Loucy (cell line): ENCODE measurements at regions not wholly inside any gene's neighbourhood (a gene's known extent, or its start where the extent isn't known, plus 50 kb on each side); places are given as distances from the start of the nearest gene placed in this dataset.

Experiments
- H2AFZ ChIP-seq: fragments of 200-600 bp; sonication (generic); 2 replicates; pipeline ENCODE4 v1.6.0; 2016; ENCODE audit warnings: antibody characterized with exemption, mild to moderate bottlenecking, low read length, moderate library complexity
- H3F3A ChIP-seq: fragments of 200-600 bp; 2 replicates; pipeline ENCODE4 v1.6.0; 2016; ENCODE audit warnings: antibody characterized with exemption, low read depth, mild to moderate bottlenecking
- H3K27me3 ChIP-seq: fragments of 200-600 bp; sonication (generic); 2 replicates; pipeline ENCODE4 v1.6.1; 2014; ENCODE audit warnings: low read length, mild to moderate bottlenecking; ENCODE audit not compliant: insufficient read depth, poor library complexity, severe bottlenecking
- H3K36me3 ChIP-seq: fragments of 200-600 bp; sonication (generic); 2 replicates; pipeline ENCODE4 v1.6.1; 2016; ENCODE audit warnings: low read length; ENCODE audit not compliant: insufficient read depth
- H3K4me1 ChIP-seq: fragments of 200-600 bp; sonication (generic); 2 replicates; pipeline ENCODE4 v1.5.1; 2014; ENCODE audit warnings: low read length, mild to moderate bottlenecking; ENCODE audit not compliant: insufficient read depth, poor library complexity, severe bottlenecking
- H3K4me2 ChIP-seq: fragments of 200-600 bp; sonication (generic); 2 replicates; pipeline ENCODE4 v1.6.0; 2014; ENCODE audit warnings: antibody characterized with exemption, low read length, low read depth, mild to moderate bottlenecking; ENCODE audit not compliant: poor library complexity, severe bottlenecking
- H3K4me3 ChIP-seq: fragments of 200-600 bp; sonication (generic); 2 replicates; pipeline ENCODE4 v1.5.1; 2014; ENCODE audit warnings: low read length, mild to moderate bottlenecking, mixed read lengths; ENCODE audit not compliant: poor library complexity, severe bottlenecking
- H3K79me2 ChIP-seq: fragments of 200-600 bp; sonication (generic); 2 replicates; pipeline ENCODE4 v1.6.1; 2014; ENCODE audit warnings: low read length; ENCODE audit not compliant: insufficient read depth
- H3K9ac ChIP-seq: fragments of 200-600 bp; sonication (generic); 2 replicates; pipeline ENCODE4 v1.6.0; 2014; ENCODE audit warnings: mild to moderate bottlenecking, low read depth, low read length, moderate library complexity; ENCODE audit not compliant: poor library complexity, severe bottlenecking
- H3K9me2 ChIP-seq: fragments of 200-600 bp; sonication (generic); replicated peaks from 2 replicates; pipeline ENCODE4 v1.6.1; 2016; ENCODE audit warnings: low read depth, low read length, mixed read lengths
- H3K9me3 ChIP-seq: fragments of 200-600 bp; sonication (generic); 2 replicates; pipeline ENCODE4 v1.6.1; 2014; ENCODE audit warnings: mild to moderate bottlenecking, antibody characterized with exemption, low read length, low read depth; ENCODE audit not compliant: insufficient read depth
- H4K20me1 ChIP-seq: fragments of 200-600 bp; sonication (generic); 2 replicates; pipeline ENCODE4 v1.6.0; 2014; ENCODE audit warnings: antibody characterized with exemption, low read length, mild to moderate bottlenecking; ENCODE audit not compliant: insufficient read depth, poor library complexity, severe bottlenecking
- EZH2phosphoT487 ChIP-seq: fragments of 200-600 bp; IDR thresholded peaks from 2 replicates; pipeline ENCODE4 v1.6.1; 2018; ENCODE audit warnings: antibody characterized with exemption, mild to moderate bottlenecking, moderate library complexity, borderline replicate concordance
- TF ChIP-seq, protein P1 (sequence below): fragments of 200-600 bp; sonication (generic); conservative IDR thresholded peaks from 2 replicates; pipeline ENCODE4 v1.5.1; 2014; ENCODE audit warnings: mild to moderate bottlenecking, antibody characterized with exemption, low read length

DNA sequence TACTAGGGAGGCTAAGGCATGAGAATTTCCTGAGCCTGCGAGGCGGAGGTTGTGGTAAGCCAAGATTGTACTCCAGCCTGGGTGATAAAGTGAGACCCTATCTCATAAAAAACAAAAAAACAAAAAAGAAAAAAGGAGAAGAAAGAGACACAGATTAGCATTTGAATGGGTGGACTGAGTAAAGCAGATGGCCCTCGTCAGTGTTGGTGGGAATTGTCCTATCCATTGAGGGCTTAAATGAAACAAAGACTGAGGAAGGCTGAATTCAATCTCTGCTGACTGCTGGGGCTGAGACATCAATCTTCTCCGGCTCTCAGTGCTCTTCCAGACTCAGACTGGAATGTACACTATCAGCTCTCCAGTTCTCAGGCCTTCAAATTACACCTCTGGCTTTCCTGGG, 136.8 kb downstream of the SLC7A11 start:
- Histone ChIP-seq H3K9ac (no peak overlapping the region), H3K4me2 (no peak overlapping the region), H2AFZ (no peak overlapping the region), H3K79me2 (no peaks in the 10 kb centered on the region), H3K4me3 (no peak overlapping the region), H3K9me2 (no peaks in the 10 kb centered on the region), H3K9me3 (peaks cover 3% of the 10 kb centered on the region; the same call in 1 of the 2 replicates), H3K27me3 (no peaks in the 10 kb centered on the region), H3K4me1 (peaks cover 15% of the 10 kb centered on the region), H4K20me1 (no peaks in the 10 kb centered on the region), H3F3A (no peaks in the 10 kb centered on the region), H3K36me3 (no peaks in the 10 kb centered on the region)
- TF ChIP-seq, protein P1, sequence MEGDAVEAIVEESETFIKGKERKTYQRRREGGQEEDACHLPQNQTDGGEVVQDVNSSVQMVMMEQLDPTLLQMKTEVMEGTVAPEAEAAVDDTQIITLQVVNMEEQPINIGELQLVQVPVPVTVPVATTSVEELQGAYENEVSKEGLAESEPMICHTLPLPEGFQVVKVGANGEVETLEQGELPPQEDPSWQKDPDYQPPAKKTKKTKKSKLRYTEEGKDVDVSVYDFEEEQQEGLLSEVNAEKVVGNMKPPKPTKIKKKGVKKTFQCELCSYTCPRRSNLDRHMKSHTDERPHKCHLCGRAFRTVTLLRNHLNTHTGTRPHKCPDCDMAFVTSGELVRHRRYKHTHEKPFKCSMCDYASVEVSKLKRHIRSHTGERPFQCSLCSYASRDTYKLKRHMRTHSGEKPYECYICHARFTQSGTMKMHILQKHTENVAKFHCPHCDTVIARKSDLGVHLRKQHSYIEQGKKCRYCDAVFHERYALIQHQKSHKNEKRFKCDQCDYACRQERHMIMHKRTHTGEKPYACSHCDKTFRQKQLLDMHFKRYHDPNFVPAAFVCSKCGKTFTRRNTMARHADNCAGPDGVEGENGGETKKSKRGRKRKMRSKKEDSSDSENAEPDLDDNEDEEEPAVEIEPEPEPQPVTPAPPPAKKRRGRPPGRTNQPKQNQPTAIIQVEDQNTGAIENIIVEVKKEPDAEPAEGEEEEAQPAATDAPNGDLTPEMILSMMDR: no peak
- no peak for TF ChIP-seq EZH2phosphoT487

GRCh38 chr4:138104284-138104680, 137.9 kb downstream of the SLC7A11 start:
- Histone ChIP-seq H3K36me3 (no peaks in the 10 kb centered on the region), H4K20me1 (no peaks in the 10 kb centered on the region), H3K9ac (no peak overlapping the region), H3K4me2 (no peak overlapping the region), H3K9me2 (no peaks in the 10 kb centered on the region), H2AFZ (no peak overlapping the region), H3K79me2 (no peaks in the 10 kb centered on the region), H3K9me3 (peaks cover 3% of the 10 kb centered on the region; the same call in 1 of the 2 replicates), H3F3A (no peaks in the 10 kb centered on the region), H3K4me1 (peaks cover 15% of the 10 kb centered on the region), H3K4me3 (no peak overlapping the region), H3K27me3 (no peaks in the 10 kb centered on the region)
- TF ChIP-seq EZH2phosphoT487: no peak
- TF ChIP-seq, protein P1: no peak

DNA sequence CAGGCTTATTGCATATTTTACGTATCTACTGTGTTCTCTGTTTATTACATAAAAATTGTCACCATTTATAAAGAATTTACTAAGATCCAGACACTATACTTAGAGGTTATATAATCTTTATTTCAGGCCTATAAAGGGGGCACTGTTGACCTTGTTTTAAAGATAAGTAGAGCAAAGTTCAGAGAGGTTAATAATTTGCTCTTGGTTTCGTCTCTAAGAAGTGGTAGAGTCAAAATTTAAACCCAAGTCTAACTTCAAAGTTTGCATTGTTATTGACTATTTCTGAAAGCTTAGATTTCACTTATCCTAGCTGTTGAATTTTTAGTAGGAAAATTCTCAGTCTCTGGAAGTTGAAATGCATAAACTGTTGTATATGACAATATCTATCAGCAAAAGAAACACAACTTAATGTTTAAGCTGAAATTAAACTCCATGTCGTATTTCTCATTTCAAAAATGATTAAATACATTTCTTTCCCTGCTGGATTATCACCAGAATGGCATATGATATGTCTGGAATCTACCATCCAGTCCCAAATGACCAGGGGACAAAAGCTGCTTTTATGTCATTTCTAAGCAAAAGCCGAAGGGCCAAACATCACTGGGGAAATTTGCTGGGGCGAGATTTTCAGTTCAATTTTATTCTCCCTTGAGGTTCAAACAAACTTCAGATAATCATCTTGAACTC, 138.4 kb downstream of the SLC7A11 start:
- Histone ChIP-seq H3K27me3 (no peaks in the 10 kb centered on the region), H4K20me1 (no peaks in the 10 kb centered on the region), H3K4me2 (no peak overlapping the region), H3K36me3 (no peaks in the 10 kb centered on the region), H3K4me1 (peaks cover 15% of the 10 kb centered on the region), H3F3A (no peaks in the 10 kb centered on the region), H2AFZ (no peak overlapping the region), H3K9me2 (no peaks in the 10 kb centered on the region), H3K4me3 (no peak overlapping the region), H3K9me3 (peaks cover under 1% of the 10 kb centered on the region; the same call in 1 of the 2 replicates), H3K9ac (no peak overlapping the region), H3K79me2 (no peaks in the 10 kb centered on the region)
- no peak for TF ChIP-seq EZH2phosphoT487
- TF ChIP-seq, protein P1: no peak
